Neural progenitor cell (in vitro differentiated cells): ENCODE measurements at regions not wholly inside any gene's neighbourhood (a gene's known extent, or its start where the extent isn't known, plus 50 kb on each side); places are given as distances from the start of the nearest gene placed in this dataset.

ENCODE experiments used
- DNase-seq: peaks from one replicate; pipeline ENCODE4 v3.0.0-alpha.2; 2016; ENCODE audit warnings: low spot score
- H2AFZ ChIP-seq: fragments of 200-600 bp; sonication (generic); replicated peaks from 2 replicates; pipeline ENCODE4 v1.6.1; 2016; ENCODE audit warnings: antibody characterized with exemption
- H3F3A ChIP-seq: fragments of 200-600 bp; sonication (generic); 2 replicates; pipeline ENCODE4 v1.6.1; 2016; ENCODE audit warnings: antibody characterized with exemption, low read depth
- H3K27ac ChIP-seq: fragments of 200-600 bp; sonication (generic); 2 replicates; pipeline ENCODE4 v1.5.1; 2016; ENCODE audit warnings: mild to moderate bottlenecking
- H3K27me3 ChIP-seq: fragments of 200-600 bp; sonication (generic); 2 replicates; pipeline ENCODE4 v1.6.1; 2016; ENCODE audit warnings: mild to moderate bottlenecking, moderate library complexity
- H3K36me3 ChIP-seq: fragments of 200-600 bp; sonication (generic); 2 replicates; pipeline ENCODE4 v1.5.1; 2016
- H3K4me1 ChIP-seq: fragments of 200-600 bp; sonication (generic); 2 replicates; pipeline ENCODE4 v1.6.1; 2016; ENCODE audit warnings: mixed run types
- H3K4me2 ChIP-seq: fragments of 200-600 bp; sonication (generic); 2 replicates; pipeline ENCODE4 v1.6.1; 2016
- H3K4me3 ChIP-seq: fragments of 200-600 bp; sonication (generic); 2 replicates; pipeline ENCODE4 v1.5.1; 2016
- H3K79me2 ChIP-seq: fragments of 200-600 bp; sonication (generic); 2 replicates; pipeline ENCODE4 v1.6.1; 2016; ENCODE audit warnings: low read depth
- H3K9ac ChIP-seq: fragments of 200-600 bp; sonication (generic); 2 replicates; pipeline ENCODE4 v1.6.1; 2016
- H3K9me3 ChIP-seq: fragments of 200-600 bp; sonication (generic); 2 replicates; pipeline ENCODE4 v1.5.1; 2016; ENCODE audit warnings: low read depth
- H4K20me1 ChIP-seq: fragments of 200-600 bp; sonication (generic); 2 replicates; pipeline ENCODE4 v1.6.1; 2016; ENCODE audit warnings: low read depth
- H3K27ac Mint-ChIP-seq: 3 replicates; pipeline ENCODE4 v1.8.0; 2021; ENCODE audit warnings: mixed read lengths
- H3K27me3 Mint-ChIP-seq: 2 replicates; pipeline ENCODE4 v1.8.0; 2022; ENCODE audit warnings: low read depth, mild to moderate bottlenecking, inconsistent platforms, moderate library complexity, mixed read lengths; ENCODE audit not compliant: insufficient read depth
- H3K36me3 Mint-ChIP-seq: 3 replicates; pipeline ENCODE4 v1.8.0; 2021; ENCODE audit warnings: mixed read lengths
- H3K4me1 Mint-ChIP-seq: 3 replicates; pipeline ENCODE4 v1.8.0; 2021; ENCODE audit warnings: mixed read lengths
- H3K4me3 Mint-ChIP-seq: 3 replicates; pipeline ENCODE4 v1.8.0; 2021; ENCODE audit warnings: mild to moderate bottlenecking, moderate library complexity, mixed read lengths
- H3K9me3 Mint-ChIP-seq: 3 replicates; pipeline ENCODE4 v1.8.0; 2020; ENCODE audit warnings: mixed read lengths
- EZH2 ChIP-seq: fragments of 200-600 bp; sonication (generic); IDR thresholded peaks from 2 replicates; pipeline ENCODE4 v1.6.1; 2017; ENCODE audit warnings: antibody characterized with exemption, mild to moderate bottlenecking, moderate library complexity
- EZH2phosphoT487 ChIP-seq: fragments of 200-600 bp; sonication (generic); IDR thresholded peaks from 2 replicates; pipeline ENCODE4 v1.6.1; 2017; ENCODE audit warnings: antibody characterized with exemption
- TF ChIP-seq, protein P1 (sequence below): fragments of 200-600 bp; sonication (generic); IDR thresholded peaks from 2 replicates; pipeline ENCODE4 v1.5.1; 2017; ENCODE audit warnings: antibody characterized with exemption, mild to moderate bottlenecking

DNA sequence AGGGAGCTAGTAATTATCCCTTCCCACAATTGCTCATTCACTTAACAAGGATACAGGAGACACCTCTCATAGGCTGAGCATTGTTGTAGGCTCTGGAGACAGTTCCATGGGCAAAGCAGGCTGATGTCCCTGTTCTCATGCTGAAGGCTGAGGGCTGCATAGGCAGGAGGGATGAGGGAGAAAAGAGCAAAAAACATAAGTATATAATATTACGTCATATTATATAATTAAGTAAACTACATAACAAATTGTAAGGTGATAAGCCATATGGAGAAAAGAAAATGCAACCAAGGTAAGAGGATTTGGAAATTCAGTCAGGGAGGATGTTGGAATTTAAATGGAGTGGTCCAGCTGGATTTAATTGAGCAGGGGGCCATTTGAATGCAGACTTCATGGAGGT lies 380.6 kb upstream of the ST6GAL2 start:
- no peak overlapping the region for H3K27ac ChIP-seq
- no peaks in the 10 kb centered on the region for H3K79me2 ChIP-seq
- no peak overlapping the region for H3K4me3 Mint-ChIP-seq
- no peak overlapping the region for H3K4me2 ChIP-seq
- H3K4me1 Mint-ChIP-seq = no peaks in the 10 kb centered on the region
- H4K20me1 ChIP-seq = no peaks in the 10 kb centered on the region
- no peaks in the 10 kb centered on the region for H3K27me3 ChIP-seq
- DNase-seq = no peak
- no peak overlapping the region for H2AFZ ChIP-seq
- H3K9me3 ChIP-seq = no peaks in the 10 kb centered on the region
- peaks cover 3% of the 10 kb centered on the region for H3K27me3 Mint-ChIP-seq
- H3K4me3 ChIP-seq = no peak overlapping the region
- peaks cover 5% of the 10 kb centered on the region for H3K4me1 ChIP-seq
- no peak overlapping the region for H3K9ac ChIP-seq
- peaks cover 3% of the 10 kb centered on the region for H3K9me3 Mint-ChIP-seq
- H3K36me3 ChIP-seq = no peaks in the 10 kb centered on the region
- TF ChIP-seq EZH2phosphoT487 (no peak), EZH2 (no peak)
- TF ChIP-seq, protein P1, sequence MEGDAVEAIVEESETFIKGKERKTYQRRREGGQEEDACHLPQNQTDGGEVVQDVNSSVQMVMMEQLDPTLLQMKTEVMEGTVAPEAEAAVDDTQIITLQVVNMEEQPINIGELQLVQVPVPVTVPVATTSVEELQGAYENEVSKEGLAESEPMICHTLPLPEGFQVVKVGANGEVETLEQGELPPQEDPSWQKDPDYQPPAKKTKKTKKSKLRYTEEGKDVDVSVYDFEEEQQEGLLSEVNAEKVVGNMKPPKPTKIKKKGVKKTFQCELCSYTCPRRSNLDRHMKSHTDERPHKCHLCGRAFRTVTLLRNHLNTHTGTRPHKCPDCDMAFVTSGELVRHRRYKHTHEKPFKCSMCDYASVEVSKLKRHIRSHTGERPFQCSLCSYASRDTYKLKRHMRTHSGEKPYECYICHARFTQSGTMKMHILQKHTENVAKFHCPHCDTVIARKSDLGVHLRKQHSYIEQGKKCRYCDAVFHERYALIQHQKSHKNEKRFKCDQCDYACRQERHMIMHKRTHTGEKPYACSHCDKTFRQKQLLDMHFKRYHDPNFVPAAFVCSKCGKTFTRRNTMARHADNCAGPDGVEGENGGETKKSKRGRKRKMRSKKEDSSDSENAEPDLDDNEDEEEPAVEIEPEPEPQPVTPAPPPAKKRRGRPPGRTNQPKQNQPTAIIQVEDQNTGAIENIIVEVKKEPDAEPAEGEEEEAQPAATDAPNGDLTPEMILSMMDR = no peak
- H3K27ac Mint-ChIP-seq = no peak overlapping the region
- no peaks in the 10 kb centered on the region for H3K36me3 Mint-ChIP-seq
- H3F3A ChIP-seq = no peaks in the 10 kb centered on the region

DNA sequence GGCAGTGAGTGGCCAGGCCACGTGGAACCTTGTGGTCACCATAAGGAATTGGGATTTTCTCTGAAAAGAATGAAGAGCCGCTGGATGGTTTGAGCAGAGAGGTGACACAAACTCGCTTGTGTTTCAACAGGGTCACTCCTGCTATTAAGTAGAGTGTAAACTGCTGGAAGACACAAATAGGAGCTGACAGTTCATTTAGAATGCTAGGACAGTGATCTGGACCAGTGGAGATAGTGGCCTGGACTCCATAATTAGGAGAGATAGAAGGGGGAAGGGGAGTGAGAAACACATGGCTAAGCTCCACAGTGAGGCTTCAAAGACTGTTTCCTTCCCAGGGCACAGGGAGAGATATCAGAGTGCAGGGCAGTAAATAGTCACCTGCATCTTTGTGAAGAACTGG lies 381.1 kb upstream of the ST6GAL2 start:
- no peak overlapping the region for H3K9ac ChIP-seq
- H3K36me3 ChIP-seq = no peaks in the 10 kb centered on the region
- no peaks in the 10 kb centered on the region for H3K27me3 ChIP-seq
- H2AFZ ChIP-seq = no peak overlapping the region
- H3K4me1 ChIP-seq = peaks cover 5% of the 10 kb centered on the region
- no peak overlapping the region for H3K4me2 ChIP-seq
- H3K9me3 ChIP-seq = no peaks in the 10 kb centered on the region
- no peaks in the 10 kb centered on the region for H3F3A ChIP-seq
- Mint-ChIP-seq H3K27me3 (peaks cover 2% of the 10 kb centered on the region), H3K4me1 (no peaks in the 10 kb centered on the region), H3K27ac (peak overlapping the region; percentile 5), H3K4me3 (no peak overlapping the region), H3K36me3 (no peaks in the 10 kb centered on the region), H3K9me3 (peaks cover 3% of the 10 kb centered on the region)
- no peak for DNase-seq
- H3K27ac ChIP-seq = no peak overlapping the region
- TF ChIP-seq EZH2 = no peak
- TF ChIP-seq, protein P1 = no peak
- no peak for TF ChIP-seq EZH2phosphoT487
- no peaks in the 10 kb centered on the region for H3K79me2 ChIP-seq
- no peak overlapping the region for H3K4me3 ChIP-seq
- H4K20me1 ChIP-seq = no peaks in the 10 kb centered on the region

DNA sequence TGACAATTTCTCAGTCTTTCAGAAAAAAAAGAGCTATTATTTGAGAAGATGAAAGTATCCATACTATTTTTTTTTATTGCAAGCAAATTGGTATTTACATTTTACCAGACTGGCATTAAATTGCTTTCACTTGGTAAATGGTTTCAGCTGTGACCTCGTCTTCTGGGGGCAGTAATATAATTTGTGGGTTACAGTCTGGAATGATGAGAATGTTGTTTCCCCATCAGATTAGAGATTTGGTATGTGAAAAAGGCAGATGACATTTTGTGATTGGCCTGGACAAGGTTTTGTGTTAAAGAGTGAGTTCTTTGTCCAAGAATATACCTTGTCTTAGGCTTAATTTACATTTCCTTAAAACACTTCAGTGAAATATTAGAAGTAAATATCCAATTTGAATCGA lies 390.1 kb upstream of the ST6GAL2 start:
- no peaks in the 10 kb centered on the region for H3K27me3 ChIP-seq
- no peaks in the 10 kb centered on the region for H3K9me3 ChIP-seq
- H3K9me3 Mint-ChIP-seq = no peaks in the 10 kb centered on the region
- H2AFZ ChIP-seq = no peak overlapping the region
- no peak overlapping the region for H3K27ac Mint-ChIP-seq
- H3K9ac ChIP-seq = no peak overlapping the region
- H3K4me3 Mint-ChIP-seq = no peak overlapping the region
- no peaks in the 10 kb centered on the region for H3K36me3 ChIP-seq
- H3K27ac ChIP-seq = no peak overlapping the region
- TF ChIP-seq, protein P1 = no peak
- peaks cover 9% of the 10 kb centered on the region for H3K4me1 ChIP-seq
- H3F3A ChIP-seq = no peaks in the 10 kb centered on the region
- DNase-seq = no peak
- no peak overlapping the region for H3K4me2 ChIP-seq
- no peaks in the 10 kb centered on the region for H4K20me1 ChIP-seq
- H3K79me2 ChIP-seq = no peaks in the 10 kb centered on the region
- H3K36me3 Mint-ChIP-seq = no peaks in the 10 kb centered on the region
- peaks cover 14% of the 10 kb centered on the region for H3K4me1 Mint-ChIP-seq
- no peak overlapping the region for H3K4me3 ChIP-seq
- no peaks in the 10 kb centered on the region for H3K27me3 Mint-ChIP-seq

DNA sequence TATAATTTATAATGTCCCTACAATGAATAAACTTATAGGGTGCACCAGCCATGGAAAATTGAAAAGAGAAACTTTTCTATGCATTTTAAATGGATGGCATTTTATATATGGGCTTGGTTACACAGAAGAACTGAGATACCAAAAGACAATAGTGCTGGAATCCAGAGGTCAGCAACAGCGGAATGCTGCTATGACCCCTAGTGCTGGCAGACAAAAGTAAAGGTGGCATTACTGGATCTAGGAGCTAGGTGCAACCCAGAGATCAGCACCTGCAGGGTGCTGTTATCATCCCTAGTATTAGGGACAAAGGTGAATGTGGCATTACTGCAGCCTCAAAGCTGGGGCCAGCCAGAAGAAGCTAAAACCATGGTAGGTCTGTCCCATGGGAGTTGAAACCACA lies 392.7 kb upstream of the ST6GAL2 start:
- H2AFZ ChIP-seq = no peak overlapping the region
- no peaks in the 10 kb centered on the region for H3K79me2 ChIP-seq
- H4K20me1 ChIP-seq = no peaks in the 10 kb centered on the region
- H3K27me3 ChIP-seq = no peaks in the 10 kb centered on the region
- no peaks in the 10 kb centered on the region for H3K9me3 ChIP-seq
- H3K9ac ChIP-seq = no peak overlapping the region
- TF ChIP-seq, protein P1 = no peak
- TF ChIP-seq EZH2phosphoT487 (no peak), EZH2 (no peak)
- H3K4me1 ChIP-seq = peaks cover 9% of the 10 kb centered on the region
- H3K4me3 Mint-ChIP-seq = no peak overlapping the region
- peaks cover 14% of the 10 kb centered on the region for H3K4me1 Mint-ChIP-seq
- no peak overlapping the region for H3K27ac ChIP-seq
- no peaks in the 10 kb centered on the region for H3F3A ChIP-seq
- H3K36me3 Mint-ChIP-seq = no peaks in the 10 kb centered on the region
- no peaks in the 10 kb centered on the region for H3K9me3 Mint-ChIP-seq
- H3K4me3 ChIP-seq = no peak overlapping the region
- H3K4me2 ChIP-seq = no peak overlapping the region
- H3K27me3 Mint-ChIP-seq = no peaks in the 10 kb centered on the region
- no peaks in the 10 kb centered on the region for H3K36me3 ChIP-seq
- H3K27ac Mint-ChIP-seq = no peak overlapping the region
- peak; percentile 32 for DNase-seq
